HCT116 (cell line): ENCODE measurements at regions not wholly inside any gene's neighbourhood (a gene's known extent, or its start where the extent isn't known, plus 50 kb on each side); places are given as distances from the start of the nearest gene placed in this dataset.

Experiments used
- ATAC-seq: fragments of 200-7000 bp; cut with Tn5 transposase; 2 replicates; pipeline ENCODE4 v1.9.1; 2020; ENCODE audit warnings: mild to moderate bottlenecking, moderate library complexity
- BruUV-seq: library from RNA; stranded (reverse); fragments of 400-500 nt; replicated peaks from 2 replicates; lab custom pipeline; 2021; lab: Mats Ljungman, UMichigan
- CTCF ChIA-PET: fragments of 300-600 bp; sonication (Branson Sonifier 250); formaldehyde crosslinking; loops from one replicate; lab custom pipeline; 2021; ENCODE audit warnings: antibody characterized with exemption; lab: Charles Lee
- POLR2A ChIA-PET: fragments of 300-600, 350-600 bp; sonication (Branson Sonifier 250); formaldehyde crosslinking; loops from one replicate; lab custom pipeline; 2021; ENCODE audit warnings: antibody characterized with exemption; lab: Charles Lee
- RAD21 ChIA-PET, 2 experiments: fragments of 300-600 bp; sonication (Branson Sonifier 250); formaldehyde crosslinking; loops; one replicate each; lab custom pipeline; 2023; ENCODE audit warnings: low total read pairs in 2 of 2; ENCODE audit not compliant: uncharacterized antibody in 2 of 2, unreplicated experiment in 2 of 2, low non-redundant PET in 1 of 2; lab: Charles Lee
- DNase-seq: peaks from one replicate; pipeline ENCODE4 v3.0.0-alpha.2; 2010; ENCODE audit warnings: low read depth, low spot score
- H2AFZ ChIP-seq: fragments of 200-600 bp; shearing (Covaris generic), sonication (generic); 2 replicates; pipeline ENCODE4 v1.6.1; 2017; ENCODE audit warnings: low read depth, mixed run types, mixed read lengths, antibody characterized with exemption, low read length; ENCODE audit not compliant: poor library complexity, severe bottlenecking
- H3K27ac ChIP-seq: 2 replicates; pipeline ENCODE4 v1.5.1; 2012; ENCODE audit warnings: low read depth, low read length
- H3K27me3 ChIP-seq: fragments of 200-600 bp; sonication (generic); 2 replicates; pipeline ENCODE4 v1.6.1; 2016; ENCODE audit warnings: mixed run types, low read length, mixed read lengths; ENCODE audit not compliant: insufficient read depth
- H3K36me3 ChIP-seq, 2 experiments: fragments of 200-500 bp in 1 of 2; fragments of 200-600 bp in 1 of 2; sonication (Bioruptor generic) in 1 of 2; sonication (generic) in 1 of 2; 2 replicates each; pipeline versions ENCODE4 v1.5.1 to v1.6.1; 2014 to 2016; ENCODE audit warnings: low read length in 2 of 2, inconsistent platforms in 1 of 2, mixed read lengths in 1 of 2, mixed run types in 1 of 2; ENCODE audit not compliant: insufficient read depth in 2 of 2, control insufficient read depth in 1 of 2
- H3K4me1 ChIP-seq, 2 experiments: fragments of 200-600 bp in 1 of 2; sonication (generic) in 1 of 2; 2 replicates each; pipeline versions ENCODE4 v1.5.1 to v1.6.1; 2012 to 2017; ENCODE audit warnings: low read length in 2 of 2, inconsistent platforms in 1 of 2, mild to moderate bottlenecking in 1 of 2, mixed read lengths in 1 of 2, mixed run types in 1 of 2, moderate library complexity in 1 of 2; ENCODE audit not compliant: insufficient read depth in 2 of 2, control insufficient read depth in 1 of 2
- H3K4me2 ChIP-seq: fragments of 200-600 bp; sonication (generic); 2 replicates; pipeline ENCODE4 v1.6.1; 2017; ENCODE audit warnings: mixed run types, low read length, mixed read lengths
- H3K4me3 ChIP-seq, 2 experiments: fragments of 200-600 bp in 1 of 2; sonication (generic) in 1 of 2; replicated peaks in 1 of 2; 2 replicates each; pipeline ENCODE4 v1.5.1; 2011 to 2016; ENCODE audit warnings: low read length in 2 of 2, control low read depth in 1 of 2, low read depth in 1 of 2, mild to moderate bottlenecking in 1 of 2, mixed read lengths in 1 of 2, mixed run types in 1 of 2
- H3K79me2 ChIP-seq: fragments of 200-600 bp; sonication (generic); 2 replicates; pipeline ENCODE4 v1.6.1; 2017; ENCODE audit warnings: mild to moderate bottlenecking, mixed run types, low read length, moderate library complexity, mixed read lengths; ENCODE audit not compliant: insufficient read depth
- H3K9ac ChIP-seq: fragments of 200-600 bp; sonication (generic); 2 replicates; pipeline ENCODE4 v1.6.1; 2016; ENCODE audit warnings: low read length, mixed read lengths
- H3K9me2 ChIP-seq: fragments of 200-600 bp; sonication (generic), shearing (Covaris generic); 2 replicates; pipeline ENCODE4 v1.6.1; 2017; ENCODE audit warnings: mixed run types, mild to moderate bottlenecking, moderate library complexity; ENCODE audit not compliant: insufficient read depth
- H3K9me3 ChIP-seq, 2 experiments: fragments of 200-500 bp in 1 of 2; fragments of 200-600 bp in 1 of 2; sonication (Bioruptor generic) in 1 of 2; sonication (generic) in 1 of 2; 2 replicates each; pipeline ENCODE4 v1.6.1; 2014 to 2017; ENCODE audit warnings: low read length in 2 of 2, mixed read lengths in 2 of 2, inconsistent platforms in 1 of 2, low read depth in 1 of 2, mild to moderate bottlenecking in 1 of 2, mixed run types in 1 of 2, moderate library complexity in 1 of 2; ENCODE audit not compliant: control insufficient read depth in 1 of 2, insufficient read depth in 1 of 2
- H4K20me1 ChIP-seq: fragments of 200-600 bp; sonication (generic), shearing (Covaris generic); 2 replicates; pipeline ENCODE4 v1.6.1; 2017; ENCODE audit warnings: mixed run types, mild to moderate bottlenecking, moderate library complexity; ENCODE audit not compliant: insufficient read depth
- ATF3 ChIP-seq: IDR thresholded peaks from 2 replicates; pipeline ENCODE4 v1.6.1; 2012
- CBX3 ChIP-seq: IDR thresholded peaks from 2 replicates; pipeline ENCODE4 v1.6.1; 2012; ENCODE audit warnings: low read depth
- CTCF ChIP-seq, 3 experiments: fragments of 200-600 bp in 1 of 3; sonication (generic) in 1 of 3; IDR thresholded peaks in 2 of 3; conservative IDR thresholded peaks in 1 of 3; 2 replicates each; pipeline ENCODE4 v1.5.1; 2012 to 2017; ENCODE audit warnings: low read depth in 2 of 3, low read length in 2 of 3, antibody characterized with exemption in 1 of 3, borderline replicate concordance in 1 of 3, control low read depth in 1 of 3, mild to moderate bottlenecking in 1 of 3, mixed read lengths in 1 of 3, mixed run types in 1 of 3, moderate library complexity in 1 of 3; ENCODE audit not compliant: insufficient read depth in 1 of 3
- EGR1 ChIP-seq: IDR thresholded peaks from 2 replicates; pipeline ENCODE4 v1.6.1; 2012; ENCODE audit warnings: low read depth
- ELF1 ChIP-seq: IDR thresholded peaks from 2 replicates; pipeline ENCODE4 v1.6.1; 2012; ENCODE audit warnings: low read depth, borderline replicate concordance
- EZH2 ChIP-seq: fragments of 200-600 bp; sonication (generic); IDR thresholded peaks from 2 replicates; pipeline ENCODE4 v1.6.1; 2017; ENCODE audit warnings: antibody characterized with exemption, mixed run types
- EZH2phosphoT487 ChIP-seq: fragments of 200-600 bp; IDR thresholded peaks from 2 replicates; pipeline ENCODE4 v1.6.1; 2018; ENCODE audit warnings: antibody characterized with exemption, borderline replicate concordance
- FOSL1 ChIP-seq: IDR thresholded peaks from 2 replicates; pipeline ENCODE4 v1.6.1; 2012; ENCODE audit warnings: low read depth
- JUND ChIP-seq: IDR thresholded peaks from 2 replicates; pipeline ENCODE4 v1.6.1; 2012
- POLR2A ChIP-seq: IDR thresholded peaks from 2 replicates; pipeline ENCODE4 v1.7.0; 2011; ENCODE audit warnings: borderline replicate concordance; ENCODE audit not compliant: insufficient read depth, insufficient read length; ENCODE audit errors: extremely low read depth
- RAD21 ChIP-seq: IDR thresholded peaks from 2 replicates; pipeline ENCODE4 v1.6.1; 2012; ENCODE audit warnings: low read depth, mild to moderate bottlenecking
- SRF ChIP-seq: IDR thresholded peaks from 2 replicates; pipeline ENCODE4 v1.6.1; 2012; ENCODE audit warnings: low read depth
- YY1 ChIP-seq: IDR thresholded peaks from 2 replicates; pipeline ENCODE4 v1.6.1; 2011; ENCODE audit warnings: low read length, low read depth, moderate library complexity, mild to moderate bottlenecking; ENCODE audit not compliant: insufficient replicate concordance; ENCODE audit errors: extremely low read depth
- intact Hi-C: fragments of 100-400 bp; cut with micrococcal nuclease; formaldehyde crosslinking; loops from 2 replicates; pipeline ENCODE4 v1.10.0; 2022
- TF ChIP-seq, protein P1 (sequence below): IDR thresholded peaks from 2 replicates; pipeline ENCODE4 v1.6.1; 2011; ENCODE audit warnings: mild to moderate bottlenecking, low read length, moderate library complexity; ENCODE audit not compliant: insufficient replicate concordance; ENCODE audit errors: extremely low read depth

GRCh38 chr20:12395353-12395752 lies 477.7 kb downstream of the BTBD3 start:
- intact Hi-C loops, result no loop called here

GRCh38 chr20:12395760-12396159 lies 478.1 kb downstream of the BTBD3 start:
- CTCF ChIA-PET, result no interaction called here
- POLR2A ChIA-PET, result no interaction called here
- Histone ChIP-seq H3K9me3 (peaks cover 4 to 40% of the 10 kb centered on the region in 2 experiments; a peak in 2 of 4 replicates), H3K27ac (no peak overlapping the region), H3K4me1 (no peaks in the 10 kb centered on the region), H4K20me1 (no peaks in the 10 kb centered on the region), H3K9ac (no peak overlapping the region), H2AFZ (no peak overlapping the region), H3K79me2 (no peaks in the 10 kb centered on the region), H3K36me3 (no peaks in the 10 kb centered on the region), H3K27me3 (no peaks in the 10 kb centered on the region), H3K4me3 (no peak overlapping the region), H3K4me2 (no peak overlapping the region), H3K9me2 (no peaks in the 10 kb centered on the region)
- intact Hi-C loops, result no loop called here
- no TSS peak for BruUV-seq
- RAD21 ChIA-PET, result no interaction called here
- DNase-seq (no peak), ATAC-seq (no peak)
- TF ChIP-seq SRF, result no peak
- TF ChIP-seq, protein P1, sequence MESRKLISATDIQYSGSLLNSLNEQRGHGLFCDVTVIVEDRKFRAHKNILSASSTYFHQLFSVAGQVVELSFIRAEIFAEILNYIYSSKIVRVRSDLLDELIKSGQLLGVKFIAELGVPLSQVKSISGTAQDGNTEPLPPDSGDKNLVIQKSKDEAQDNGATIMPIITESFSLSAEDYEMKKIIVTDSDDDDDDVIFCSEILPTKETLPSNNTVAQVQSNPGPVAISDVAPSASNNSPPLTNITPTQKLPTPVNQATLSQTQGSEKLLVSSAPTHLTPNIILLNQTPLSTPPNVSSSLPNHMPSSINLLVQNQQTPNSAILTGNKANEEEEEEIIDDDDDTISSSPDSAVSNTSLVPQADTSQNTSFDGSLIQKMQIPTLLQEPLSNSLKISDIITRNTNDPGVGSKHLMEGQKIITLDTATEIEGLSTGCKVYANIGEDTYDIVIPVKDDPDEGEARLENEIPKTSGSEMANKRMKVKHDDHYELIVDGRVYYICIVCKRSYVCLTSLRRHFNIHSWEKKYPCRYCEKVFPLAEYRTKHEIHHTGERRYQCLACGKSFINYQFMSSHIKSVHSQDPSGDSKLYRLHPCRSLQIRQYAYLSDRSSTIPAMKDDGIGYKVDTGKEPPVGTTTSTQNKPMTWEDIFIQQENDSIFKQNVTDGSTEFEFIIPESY, result no peak
- TF ChIP-seq EZH2phosphoT487, result no peak
- TF ChIP-seq FOSL1, result no peak
- no peak for TF ChIP-seq POLR2A
- TF ChIP-seq JUND, result no peak
- no peak for TF ChIP-seq EGR1
- no peak for TF ChIP-seq YY1
- no peak for TF ChIP-seq CTCF (IDR thresholded peaks at IDR 0.05 in 2 of 3, conservative IDR thresholded peaks at IDR 0.05 in 1 of 3; ENCODE audit: borderline replicate concordance in 1 of 3, insufficient read depth in 1 of 3, low read depth in 2 of 3, low read length in 2 of 3)

More at GRCh38 chr20:12395353-12395752, 477.7 kb downstream of the BTBD3 start:
- Histone ChIP-seq H3K9me2 (no peaks in the 10 kb centered on the region), H3K4me1 (no peaks in the 10 kb centered on the region), H3K9ac (no peak overlapping the region), H4K20me1 (no peaks in the 10 kb centered on the region), H3K4me3 (no peak overlapping the region), H2AFZ (no peak overlapping the region), H3K79me2 (no peaks in the 10 kb centered on the region), H3K9me3 (peaks cover 4 to 40% of the 10 kb centered on the region in 2 experiments; a peak in 2 of 4 replicates), H3K27ac (no peak overlapping the region), H3K4me2 (no peak overlapping the region), H3K36me3 (no peaks in the 10 kb centered on the region)
- ChIA-PET RAD21 (no interaction called here), POLR2A (no interaction called here)
- DNase-seq (no peak), ATAC-seq (no peak)
- TF ChIP-seq, protein P1, result no peak
- TF ChIP-seq ELF1 (no peak), ATF3 (no peak), RAD21 (no peak), EZH2 (no peak), CBX3 (no peak), SRF (no peak), JUND (no peak)
- TF ChIP-seq, all 23 proteins: peak for 0
- CTCF ChIA-PET, result no interaction called here
- BruUV-seq, result no TSS peak
- H3K27me3 ChIP-seq, result no peaks in the 10 kb centered on the region
